Mesothelial cell of epicardium (in vitro differentiated cells): ENCODE measurements at regions not wholly inside any gene's neighbourhood (a gene's known extent, or its start where the extent isn't known, plus 50 kb on each side); places are given as distances from the start of the nearest gene placed in this dataset.

Experiments used
- DNase-seq, 2 experiments: peaks; one replicate each; pipeline ENCODE4 v3.0.0; 2021; ENCODE audit warnings: low spot score in 2 of 2; ENCODE audit not compliant: unreplicated experiment in 2 of 2
- H3K27ac Mint-ChIP-seq: 2 replicates; pipeline ENCODE4 v1.8.0; 2021; ENCODE audit warnings: mixed read lengths
- H3K27me3 Mint-ChIP-seq: 2 replicates; pipeline ENCODE4 v1.8.0; 2021; ENCODE audit warnings: low read depth, mixed read lengths
- H3K36me3 Mint-ChIP-seq: 2 replicates; pipeline ENCODE4 v1.8.0; 2021; ENCODE audit warnings: mixed read lengths
- H3K4me1 Mint-ChIP-seq: 2 replicates; pipeline ENCODE4 v1.8.0; 2021; ENCODE audit warnings: mixed read lengths
- H3K4me3 Mint-ChIP-seq: 2 replicates; pipeline ENCODE4 v1.8.0; 2021; ENCODE audit warnings: mild to moderate bottlenecking, moderate library complexity, mixed read lengths
- H3K9me3 Mint-ChIP-seq: 2 replicates; pipeline ENCODE4 v1.8.0; 2021; ENCODE audit warnings: mixed read lengths
- TF ChIP-seq, protein P1 (sequence below): fragments of 200-600 bp; sonication (generic); IDR thresholded peaks from one replicate; pipeline ENCODE4 v1.5.0; 2021; ENCODE audit warnings: antibody characterized with exemption; ENCODE audit not compliant: unreplicated experiment

DNA sequence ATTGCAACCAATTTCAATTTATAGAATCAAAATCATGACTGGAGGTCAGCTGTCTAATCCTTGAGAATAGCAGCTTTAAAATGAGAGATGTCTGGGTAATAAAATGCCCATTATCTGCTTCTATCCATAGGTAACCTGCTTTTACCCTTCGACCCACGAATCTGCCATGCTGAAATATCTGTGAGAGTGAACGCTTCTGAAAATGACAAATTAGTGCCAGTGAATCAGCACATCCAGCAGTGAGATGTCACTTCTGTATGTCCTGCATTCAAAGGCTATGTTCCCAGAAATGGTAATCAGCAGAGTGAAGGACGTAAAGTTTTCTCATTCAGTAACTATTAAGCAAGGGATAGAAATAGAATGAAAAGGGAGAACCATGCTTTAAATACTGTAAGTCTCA, 532.4 kb upstream of the ITGA1 start:
- Mint-ChIP-seq H3K27ac (no peak overlapping the region), H3K4me1 (no peaks in the 10 kb centered on the region), H3K36me3 (no peaks in the 10 kb centered on the region), H3K27me3 (no peaks in the 10 kb centered on the region), H3K9me3 (no peaks in the 10 kb centered on the region), H3K4me3 (no peak overlapping the region)
- no peak for DNase-seq
- TF ChIP-seq, protein P1, sequence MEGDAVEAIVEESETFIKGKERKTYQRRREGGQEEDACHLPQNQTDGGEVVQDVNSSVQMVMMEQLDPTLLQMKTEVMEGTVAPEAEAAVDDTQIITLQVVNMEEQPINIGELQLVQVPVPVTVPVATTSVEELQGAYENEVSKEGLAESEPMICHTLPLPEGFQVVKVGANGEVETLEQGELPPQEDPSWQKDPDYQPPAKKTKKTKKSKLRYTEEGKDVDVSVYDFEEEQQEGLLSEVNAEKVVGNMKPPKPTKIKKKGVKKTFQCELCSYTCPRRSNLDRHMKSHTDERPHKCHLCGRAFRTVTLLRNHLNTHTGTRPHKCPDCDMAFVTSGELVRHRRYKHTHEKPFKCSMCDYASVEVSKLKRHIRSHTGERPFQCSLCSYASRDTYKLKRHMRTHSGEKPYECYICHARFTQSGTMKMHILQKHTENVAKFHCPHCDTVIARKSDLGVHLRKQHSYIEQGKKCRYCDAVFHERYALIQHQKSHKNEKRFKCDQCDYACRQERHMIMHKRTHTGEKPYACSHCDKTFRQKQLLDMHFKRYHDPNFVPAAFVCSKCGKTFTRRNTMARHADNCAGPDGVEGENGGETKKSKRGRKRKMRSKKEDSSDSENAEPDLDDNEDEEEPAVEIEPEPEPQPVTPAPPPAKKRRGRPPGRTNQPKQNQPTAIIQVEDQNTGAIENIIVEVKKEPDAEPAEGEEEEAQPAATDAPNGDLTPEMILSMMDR: no peak

DNA sequence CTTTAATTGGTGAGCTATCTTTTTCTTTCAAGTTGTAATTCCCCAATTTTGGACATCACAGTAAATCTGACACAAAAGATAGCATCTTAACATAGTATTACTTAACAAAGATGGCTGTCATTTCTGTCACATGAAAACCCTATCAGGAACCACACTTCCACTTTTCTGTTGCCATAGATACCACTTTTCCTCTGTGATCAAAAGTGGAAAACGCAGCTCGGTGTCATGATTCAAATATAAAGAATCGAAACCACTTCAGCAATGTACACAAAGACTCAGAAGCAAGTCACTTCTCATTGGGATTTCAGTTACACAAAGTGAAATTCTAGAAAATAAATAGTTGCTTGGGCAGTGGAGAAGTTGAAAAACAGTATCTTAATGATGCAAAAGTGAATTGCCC, 524.9 kb upstream of the ITGA1 start:
- no peak for DNase-seq
- Mint-ChIP-seq H3K27ac (no peak overlapping the region), H3K9me3 (no peaks in the 10 kb centered on the region), H3K4me1 (no peaks in the 10 kb centered on the region), H3K36me3 (no peaks in the 10 kb centered on the region), H3K27me3 (no peaks in the 10 kb centered on the region), H3K4me3 (no peak overlapping the region)
- TF ChIP-seq, protein P1: no peak

DNA sequence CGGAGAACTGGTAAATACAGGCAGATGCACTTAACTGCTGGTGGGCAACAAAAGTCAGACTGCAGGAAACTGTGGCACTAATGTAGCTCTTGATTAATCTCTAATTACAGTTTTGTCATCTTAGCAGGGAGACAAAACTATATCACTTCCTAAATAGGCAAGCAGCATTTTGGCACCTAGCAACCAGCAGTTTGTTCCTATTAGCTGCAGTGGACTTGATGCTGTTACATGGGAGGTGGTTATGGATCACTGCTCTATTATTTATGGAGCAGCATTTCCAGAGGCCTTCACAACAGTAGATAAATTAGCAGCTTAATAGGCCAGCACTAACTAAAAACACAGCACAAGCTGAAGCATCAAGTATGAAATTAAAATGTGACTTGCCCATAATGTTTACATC, 518.3 kb upstream of the ITGA1 start:
- DNase-seq: no peak
- no peaks in the 10 kb centered on the region for H3K27me3 Mint-ChIP-seq
- no peaks in the 10 kb centered on the region for H3K9me3 Mint-ChIP-seq
- no peaks in the 10 kb centered on the region for H3K36me3 Mint-ChIP-seq
- H3K4me3 Mint-ChIP-seq: no peak overlapping the region
- TF ChIP-seq, protein P1: no peak
- H3K27ac Mint-ChIP-seq: no peak overlapping the region
- no peaks in the 10 kb centered on the region for H3K4me1 Mint-ChIP-seq

DNA sequence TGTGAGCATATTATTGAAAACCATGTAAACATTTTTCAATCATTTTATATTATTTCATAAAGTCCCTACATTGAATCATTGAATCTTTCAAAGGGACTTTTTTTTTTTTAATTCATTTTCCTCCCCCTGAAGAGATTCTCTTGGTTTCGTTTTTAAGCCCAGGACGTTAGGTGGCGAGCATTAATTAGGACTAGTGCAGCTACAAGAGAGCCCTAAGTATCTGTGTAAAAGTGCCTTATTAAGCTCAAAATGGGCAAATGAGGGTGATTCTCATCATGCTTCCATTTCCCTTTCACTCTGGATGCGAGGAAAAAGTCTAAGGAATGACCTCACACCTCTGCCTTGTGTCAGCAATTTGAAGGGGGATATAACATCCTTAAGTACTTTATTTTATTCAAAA, 517.9 kb upstream of the ITGA1 start:
- Mint-ChIP-seq H3K36me3 (no peaks in the 10 kb centered on the region), H3K27me3 (no peaks in the 10 kb centered on the region), H3K27ac (no peak overlapping the region), H3K4me3 (no peak overlapping the region), H3K9me3 (no peaks in the 10 kb centered on the region), H3K4me1 (no peaks in the 10 kb centered on the region)
- DNase-seq: no peak
- TF ChIP-seq, protein P1: no peak

DNA sequence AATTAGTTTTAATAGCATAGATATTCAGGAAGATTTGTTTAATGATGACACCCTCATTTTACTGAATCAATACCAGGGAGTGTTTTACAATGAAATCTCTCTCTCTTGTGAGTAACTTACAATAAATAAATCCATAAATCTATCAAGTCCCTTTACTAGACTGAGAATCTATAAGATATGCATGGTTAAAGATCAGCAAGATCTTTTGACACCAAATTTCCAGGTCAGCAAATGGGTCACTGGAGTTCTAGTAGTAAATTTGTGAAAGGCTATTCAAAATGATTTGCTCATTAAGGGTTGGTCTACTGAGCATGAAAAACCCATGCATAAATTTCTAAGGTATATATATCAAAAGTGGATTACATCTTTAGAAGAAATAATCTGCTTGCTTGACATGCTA, 512.1 kb upstream of the ITGA1 start:
- Mint-ChIP-seq H3K9me3 (no peaks in the 10 kb centered on the region), H3K36me3 (no peaks in the 10 kb centered on the region), H3K27ac (no peak overlapping the region), H3K27me3 (no peaks in the 10 kb centered on the region), H3K4me1 (no peaks in the 10 kb centered on the region), H3K4me3 (no peak overlapping the region)
- TF ChIP-seq, protein P1: no peak
- no peak for DNase-seq

DNA sequence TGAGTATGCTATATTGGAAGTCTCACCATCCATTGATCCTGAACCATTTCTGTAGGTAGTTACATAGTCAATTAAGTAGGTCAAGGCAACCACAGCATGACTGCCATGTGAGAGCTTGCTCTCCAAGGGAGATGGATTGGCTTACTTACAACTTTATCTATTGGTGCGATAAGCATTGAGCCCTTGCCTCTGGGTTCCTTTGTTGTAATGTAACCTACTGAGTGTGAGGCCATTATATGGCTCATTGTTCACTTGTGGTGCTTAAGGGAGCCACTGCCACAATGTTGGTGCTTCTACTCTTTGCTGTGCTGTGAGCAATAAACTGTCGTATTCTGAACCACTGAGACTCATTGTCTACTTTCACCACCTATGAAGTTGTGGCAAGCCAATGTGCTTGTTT, 510.6 kb upstream of the ITGA1 start:
- no peaks in the 10 kb centered on the region for H3K9me3 Mint-ChIP-seq
- no peak overlapping the region for H3K27ac Mint-ChIP-seq
- no peak overlapping the region for H3K4me3 Mint-ChIP-seq
- no peaks in the 10 kb centered on the region for H3K4me1 Mint-ChIP-seq
- H3K27me3 Mint-ChIP-seq: no peaks in the 10 kb centered on the region
- no peak for DNase-seq
- no peaks in the 10 kb centered on the region for H3K36me3 Mint-ChIP-seq
- TF ChIP-seq, protein P1: no peak
